KG1 (cell line): ENCODE measurements at regions not wholly inside any gene's neighbourhood (a gene's known extent, or its start where the extent isn't known, plus 50 kb on each side); places are given as distances from the start of the nearest gene placed in this dataset.

Experiments used
- DNase-seq: peaks from one replicate; lab custom pipeline; 2025; lab: John Stamatoyannopoulos, UW

DNA sequence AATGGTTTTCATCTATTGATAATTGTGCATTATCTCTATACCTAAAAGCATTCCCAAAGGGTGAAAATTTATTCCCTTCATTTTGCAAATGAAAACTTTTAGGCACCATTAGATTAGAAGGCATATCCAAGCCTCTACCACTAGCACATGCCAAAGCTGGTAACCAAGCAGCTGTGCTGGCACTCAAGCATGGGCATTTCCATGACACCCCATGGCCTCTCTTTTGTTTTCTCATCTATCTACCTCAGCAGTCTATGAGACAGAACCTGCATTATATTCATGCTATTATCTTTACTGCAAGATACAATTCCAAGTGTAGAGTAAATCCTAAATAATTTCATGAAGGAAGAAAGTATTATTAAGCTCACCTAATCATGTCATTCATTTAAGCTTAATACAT lies 334.3 kb upstream of the LRRC7 start:
- no peak for DNase-seq

DNA sequence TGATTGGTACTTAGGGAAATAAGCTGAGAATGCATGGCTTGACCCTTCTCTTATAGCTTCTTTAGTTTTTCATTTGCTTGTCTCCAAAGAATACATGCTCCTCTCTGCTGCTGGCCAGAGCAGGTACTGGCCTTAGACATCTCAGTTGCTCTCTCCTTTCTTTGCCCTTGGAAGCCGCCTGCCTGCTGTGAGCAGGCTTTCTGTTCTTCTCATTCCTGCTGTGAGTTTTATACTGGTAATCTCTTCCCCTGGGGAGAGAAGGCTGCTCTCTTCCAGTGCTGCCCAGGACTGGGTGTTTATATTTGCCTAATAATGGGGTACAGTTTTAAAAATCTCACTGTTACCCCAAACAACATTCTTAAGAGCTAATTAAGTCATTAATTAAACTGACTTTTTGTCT lies 323.5 kb upstream of the LRRC7 start:
- DNase-seq = no peak

- no peak for DNase-seq
These were observed 321.6 kb upstream of the LRRC7 start for GRCh38 chr1:69246109-69246508.

DNA sequence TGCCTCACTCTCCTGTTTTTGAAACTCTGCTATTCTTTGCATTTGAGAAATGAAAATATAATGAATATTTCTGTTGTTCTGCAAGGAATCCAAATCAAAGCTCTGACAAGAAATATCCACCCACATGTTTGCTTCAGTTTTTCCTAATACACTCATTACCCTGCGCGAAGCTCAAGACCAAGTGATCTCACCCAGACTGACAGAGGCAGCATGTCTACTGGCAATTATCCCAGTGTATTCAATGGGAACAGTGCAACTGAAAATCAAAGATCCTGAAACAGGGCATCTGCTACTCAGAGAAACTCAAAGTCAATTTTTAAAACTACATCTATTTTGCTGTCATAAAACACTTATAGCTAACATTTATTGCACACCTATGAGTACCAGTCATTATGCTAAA lies 321.0 kb upstream of the LRRC7 start:
- DNase-seq = no peak

DNA sequence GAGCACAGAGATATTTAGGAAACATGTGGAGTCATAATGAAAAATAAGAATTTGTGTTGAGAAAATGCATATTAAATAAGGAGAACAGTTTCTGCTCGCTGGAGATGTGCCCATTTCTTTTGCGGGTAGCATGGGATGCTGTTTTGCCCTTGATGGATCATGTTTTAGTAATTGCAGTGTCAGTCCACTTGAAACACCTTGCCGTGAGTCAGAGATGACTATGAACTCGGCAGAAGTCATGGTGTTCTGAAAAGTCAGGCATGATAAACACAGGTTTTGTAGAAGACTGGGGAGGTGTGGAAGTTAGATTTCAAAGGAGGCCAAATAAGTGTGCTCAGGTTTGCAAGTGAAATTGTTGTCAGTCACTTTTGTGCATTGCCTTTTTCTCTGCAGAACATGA lies 315.0 kb upstream of the LRRC7 start:
- DNase-seq = no peak

DNA sequence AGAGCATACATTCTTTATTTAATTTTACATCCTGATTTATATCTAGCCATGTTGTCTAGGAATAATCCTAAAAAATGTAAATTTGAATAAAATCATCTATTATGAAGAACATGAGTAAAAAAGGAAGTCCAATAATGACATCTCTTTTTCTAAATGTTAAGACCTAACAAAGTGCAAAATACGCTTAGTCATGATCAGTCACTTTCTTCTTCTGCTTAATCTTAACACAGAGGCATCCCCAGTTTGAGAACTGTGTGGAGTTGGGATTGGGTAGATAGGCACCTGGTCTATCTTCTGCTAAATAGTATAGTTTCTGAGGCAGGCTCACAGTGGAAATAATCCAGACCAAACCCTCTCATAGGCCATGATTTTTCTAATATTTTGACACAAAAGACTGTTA lies 311.7 kb upstream of the LRRC7 start:
- no peak for DNase-seq

- no peak for DNase-seq
These were observed 308.9 kb upstream of the LRRC7 start for GRCh38 chr1:69258842-69259241.

DNA sequence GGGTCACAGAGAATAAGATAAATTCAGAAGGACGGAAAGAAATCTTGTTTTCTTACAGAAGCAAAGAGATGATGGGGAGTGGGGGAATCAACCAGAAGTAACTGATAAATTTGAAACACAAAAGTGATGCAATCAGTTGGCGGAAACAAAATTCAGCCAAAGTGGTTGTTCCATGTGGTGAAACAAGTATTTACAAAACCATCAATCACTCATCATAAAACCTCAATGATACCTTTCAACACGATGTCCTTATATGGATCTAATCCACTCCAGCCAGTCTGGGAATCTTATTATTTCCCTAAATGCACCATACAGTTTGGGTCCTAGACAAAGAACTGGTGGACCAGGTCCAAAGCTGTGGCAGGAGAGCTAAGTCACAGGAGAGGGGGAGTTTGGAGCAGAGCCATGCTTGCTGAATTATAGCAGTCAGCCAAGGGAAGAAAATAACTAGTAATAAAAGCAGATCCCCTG lies 303.8 kb upstream of the LRRC7 start:
- DNase-seq = no peak

DNA sequence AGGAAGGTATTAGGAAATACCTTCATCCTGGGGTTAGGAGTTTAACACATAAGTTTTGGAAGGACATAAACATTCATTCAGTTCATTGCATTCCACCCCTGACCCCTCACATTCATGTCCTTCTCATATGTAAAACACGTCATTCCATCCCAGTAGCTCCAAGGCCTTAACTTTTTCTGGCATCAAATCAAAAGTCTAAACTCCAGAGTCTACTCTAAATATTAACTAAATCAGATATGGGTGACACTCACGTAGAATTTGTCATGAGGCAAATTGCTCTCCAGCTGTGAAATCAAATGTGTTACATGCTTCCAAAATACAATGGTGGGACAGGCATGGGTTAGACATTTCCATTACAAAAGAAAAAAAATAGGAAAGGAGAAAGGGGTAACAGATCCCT lies 298.2 kb upstream of the LRRC7 start:
- no peak for DNase-seq

- no peak for DNase-seq
These were observed 296.1 kb upstream of the LRRC7 start for GRCh38 chr1:69271587-69272125.

DNA sequence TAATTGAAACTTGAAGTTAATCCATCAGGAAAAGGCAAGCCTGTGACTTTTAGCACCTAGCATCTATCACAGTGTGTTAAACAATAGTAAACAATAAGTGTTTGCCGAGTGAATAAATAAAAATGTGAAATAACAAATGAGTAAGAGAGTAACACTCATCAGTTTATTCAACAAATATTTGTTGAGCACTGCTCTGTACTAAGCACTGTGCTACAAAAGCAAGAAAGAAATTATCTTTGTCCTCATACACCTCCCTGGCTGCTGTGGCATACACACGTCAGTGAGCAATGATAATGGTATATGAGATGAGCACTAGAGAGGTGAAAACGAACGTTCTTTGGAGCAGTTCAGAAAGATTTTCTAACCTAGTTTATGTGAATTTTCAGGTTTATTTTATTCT lies 295.0 kb upstream of the LRRC7 start:
- no peak for DNase-seq

DNA sequence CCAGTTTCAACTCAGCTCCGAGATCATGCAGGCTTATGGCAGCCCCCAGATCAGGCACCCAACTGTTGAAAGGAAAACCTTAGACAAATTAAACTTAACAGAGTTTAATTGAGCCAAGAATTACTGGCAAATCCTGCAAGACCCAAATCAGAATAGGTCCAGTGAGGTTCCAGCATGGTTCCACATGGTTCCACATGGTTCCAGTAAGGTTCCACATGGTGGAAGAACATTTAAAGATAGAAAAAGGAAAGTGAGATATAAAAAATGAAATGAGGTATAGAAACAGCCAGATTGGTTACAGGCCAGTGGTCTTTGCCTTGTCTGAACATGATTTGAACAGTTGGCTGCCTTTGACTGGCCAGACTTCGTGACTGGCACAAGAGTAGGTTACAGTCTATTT lies 288.8 kb upstream of the LRRC7 start:
- DNase-seq = no peak

GRCh38 chr1:69283516-69283915 lies 284.2 kb upstream of the LRRC7 start:
- no peak for DNase-seq

- no peak for DNase-seq
These were observed 283.2 kb upstream of the LRRC7 start for GRCh38 chr1:69284508-69284907.

DNA sequence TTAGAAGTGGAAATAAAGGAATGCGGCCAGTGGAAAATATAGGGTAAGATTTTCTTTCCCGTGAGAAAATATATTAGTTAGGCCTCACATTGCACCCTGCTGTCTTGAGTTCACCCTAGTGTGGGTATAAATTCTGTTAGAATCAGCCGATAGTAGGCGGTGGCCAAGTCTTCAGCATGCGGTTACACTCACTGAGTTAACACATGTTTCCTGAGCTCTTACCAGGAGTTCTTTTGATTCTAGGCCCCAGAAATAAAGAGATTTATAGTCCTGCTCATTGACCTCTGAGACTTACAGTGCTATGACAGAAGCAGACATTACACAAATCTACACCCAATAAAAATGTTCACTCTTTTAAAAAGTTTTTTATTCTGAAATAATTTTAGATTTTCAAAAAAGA lies 279.3 kb upstream of the LRRC7 start:
- DNase-seq = no peak

DNA sequence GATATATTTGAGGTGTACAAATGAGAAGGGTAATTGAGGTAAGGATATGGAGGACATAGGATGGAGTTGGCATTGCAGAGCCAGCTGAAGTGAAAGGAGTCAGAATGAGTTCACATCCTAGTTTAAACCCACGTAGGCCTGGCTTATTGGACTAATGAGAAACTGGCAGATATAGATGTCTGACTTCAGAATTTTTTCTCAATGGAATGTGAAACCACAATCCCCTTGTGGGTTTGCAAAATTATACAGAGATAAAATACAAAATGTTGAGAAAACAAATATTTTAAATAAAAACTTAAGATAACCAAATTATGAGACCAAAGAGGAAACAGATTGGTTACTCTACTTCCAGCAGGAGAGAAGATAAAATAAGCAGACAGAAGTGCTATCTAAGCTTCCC lies 277.4 kb upstream of the LRRC7 start:
- no peak for DNase-seq

DNA sequence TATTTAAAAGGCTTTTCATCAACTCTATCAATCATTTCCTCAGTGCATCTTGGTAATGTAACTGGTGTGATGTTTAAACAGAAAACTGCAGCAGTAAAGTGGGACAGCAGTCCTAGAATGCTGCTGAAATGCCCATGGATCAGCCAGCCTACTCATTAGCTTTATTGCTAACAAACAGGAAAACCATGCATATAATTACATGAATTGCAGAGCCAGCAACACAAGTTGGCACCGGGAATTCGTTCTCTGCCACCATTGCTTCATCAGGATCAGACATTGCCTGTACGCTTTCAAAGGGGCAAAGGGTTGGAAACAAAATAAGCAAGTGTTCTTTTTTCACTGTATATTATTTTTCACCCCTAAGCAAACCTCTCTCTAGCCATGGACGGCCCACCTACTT lies 276.2 kb upstream of the LRRC7 start:
- DNase-seq = no peak

DNA sequence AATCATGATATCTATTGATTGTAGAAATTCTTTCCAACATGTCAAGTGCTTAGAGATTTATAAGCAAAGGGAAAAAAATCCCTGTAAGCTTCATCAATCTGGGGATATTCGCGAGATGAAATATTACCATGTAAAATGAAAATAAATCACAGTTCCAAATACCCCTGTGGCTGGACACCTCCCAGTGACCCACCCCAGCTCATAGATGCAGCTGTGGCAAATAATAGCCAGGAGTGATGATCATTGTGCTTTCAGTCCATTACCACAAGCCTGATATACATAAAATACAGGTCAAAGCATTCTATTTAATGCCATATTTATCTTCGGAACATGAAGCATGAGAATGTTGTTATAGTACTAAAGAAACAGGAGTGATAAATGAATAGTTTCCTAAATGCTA lies 274.9 kb upstream of the LRRC7 start:
- no peak for DNase-seq

DNA sequence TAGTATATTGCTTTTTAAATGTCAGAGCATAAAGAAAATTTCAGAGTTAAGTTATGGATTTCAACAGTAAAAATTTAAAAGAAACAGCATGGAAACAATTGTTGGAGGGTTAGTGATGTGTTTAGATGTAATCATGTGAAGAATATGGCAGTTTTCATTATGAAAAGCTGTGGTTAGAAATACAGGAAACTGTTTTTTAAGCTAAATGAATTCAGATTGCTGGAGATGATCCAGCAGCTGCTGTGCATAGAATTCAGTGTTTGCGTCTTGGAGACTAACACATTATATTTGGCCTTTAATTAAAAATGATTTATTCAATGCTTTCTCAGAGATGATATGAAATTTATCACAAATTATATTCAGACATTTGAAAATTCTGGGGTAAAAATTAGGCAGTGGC lies 273.6 kb upstream of the LRRC7 start:
- no peak for DNase-seq

- DNase-seq = no peak
These were observed 272.5 kb upstream of the LRRC7 start for GRCh38 chr1:69295265-69295664.

GRCh38 chr1:69305621-69306020 lies 262.1 kb upstream of the LRRC7 start:
- no peak for DNase-seq

GRCh38 chr1:69312055-69312732 lies 255.5 kb upstream of the LRRC7 start:
- DNase-seq = no peak

DNA sequence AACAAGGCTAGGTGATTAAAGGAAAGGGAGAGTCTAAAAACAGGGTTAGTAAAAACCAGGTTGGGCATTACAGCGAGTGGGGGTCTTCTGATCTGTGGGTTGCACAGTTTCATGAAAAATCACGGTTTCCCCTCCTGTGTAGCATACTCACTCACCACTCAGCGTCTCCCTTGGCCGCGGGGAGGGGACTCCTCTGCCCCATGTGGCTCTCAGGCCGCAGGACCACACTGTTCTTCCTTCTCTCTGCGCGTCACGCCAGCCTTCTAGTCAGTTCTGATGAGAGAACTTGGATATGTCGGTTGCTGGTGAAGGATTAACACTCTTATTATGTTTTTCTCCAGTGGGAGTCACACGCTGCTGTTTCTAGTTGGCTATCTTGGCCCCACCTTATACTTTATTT lies 254.6 kb upstream of the LRRC7 start:
- no peak for DNase-seq

DNA sequence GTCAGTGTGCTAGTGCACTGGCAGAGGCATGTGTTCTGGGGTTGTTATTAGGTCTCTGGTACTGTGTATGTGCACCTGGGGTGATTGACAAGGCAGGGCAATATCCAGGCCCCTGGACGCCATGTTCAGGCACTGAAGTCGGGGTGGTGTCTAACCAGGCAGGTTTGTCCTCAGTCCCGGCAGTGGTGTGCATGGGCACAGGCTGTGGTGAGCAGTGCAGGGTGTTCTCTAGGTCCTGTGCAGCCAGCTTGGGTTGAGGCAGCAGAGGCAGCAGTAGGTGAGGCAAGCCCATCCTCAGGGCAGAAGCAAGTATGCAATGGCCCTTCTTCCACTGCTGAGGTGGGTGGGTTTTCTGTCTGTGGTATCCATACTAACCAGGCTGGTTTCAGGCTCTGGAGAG lies 252.3 kb upstream of the LRRC7 start:
- DNase-seq = no peak
